HG03565 (cell line): ENCODE measurements at regions not wholly inside any gene's neighbourhood (a gene's known extent, or its start where the extent isn't known, plus 50 kb on each side); places are given as distances from the start of the nearest gene placed in this dataset.
A peak's percentile ranks its signal among the peaks of the same experiment; 100 is the strongest.
"Not testable (repeated sequence)": the region's sequence is repeated elsewhere in the genome, so short reads cannot be mapped to it uniquely, and the experiment has no call there.

Source experiments
- ATAC-seq: cut with Tn5 transposase; IDR thresholded peaks from one replicate; pipeline ENCODE4 v1.9.1; 2021; ENCODE audit warnings: mild to moderate bottlenecking, moderate library complexity; ENCODE audit not compliant: unreplicated experiment

- no peak for ATAC-seq
These were observed 101.7 kb downstream of the NAA11 start for GRCh38 chr4:79223993-79224776.

GRCh38 chr4:79217025-79217424, 108.8 kb downstream of the NAA11 start:
- no peak for ATAC-seq

GRCh38 chr4:79213702-79214101, 112.2 kb downstream of the NAA11 start:
- ATAC-seq = no peak

GRCh38 chr4:79213010-79213409, 112.9 kb downstream of the NAA11 start:
- no peak for ATAC-seq

- no peak for ATAC-seq
These were observed 113.5 kb downstream of the NAA11 start for GRCh38 chr4:79212311-79212710.

- ATAC-seq = no peak
These were observed 114.4 kb downstream of the NAA11 start for GRCh38 chr4:79211490-79211889.

- ATAC-seq = no peak
These were observed 115.2 kb downstream of the NAA11 start for GRCh38 chr4:79210636-79211049.

- no peak for ATAC-seq
These were observed 115.8 kb downstream of the NAA11 start for GRCh38 chr4:79209822-79210635.

GRCh38 chr4:79209081-79209480, 116.8 kb downstream of the NAA11 start:
- ATAC-seq = no peak

GRCh38 chr4:79207281-79207680, 118.6 kb downstream of the NAA11 start:
- ATAC-seq = no peak

GRCh38 chr4:79206660-79207059, 119.2 kb downstream of the NAA11 start:
- ATAC-seq = no peak

GRCh38 chr4:79205121-79205520, 120.7 kb downstream of the NAA11 start:
- no peak for ATAC-seq

- no peak for ATAC-seq
These were observed 123.9 kb downstream of the NAA11 start for GRCh38 chr4:79201971-79202370.

- ATAC-seq = no peak
These were observed 126.1 kb downstream of the NAA11 start for GRCh38 chr4:79199743-79200142.

GRCh38 chr4:79198951-79199587, 126.8 kb downstream of the NAA11 start:
- no peak for ATAC-seq

- ATAC-seq = no peak
These were observed 128.4 kb downstream of the NAA11 start for GRCh38 chr4:79197275-79198009.

- not testable (repeated sequence) for ATAC-seq
These were observed 134.6 kb downstream of the NAA11 start for GRCh38 chr4:79191292-79191691.

- no peak for ATAC-seq
These were observed 140.3 kb downstream of the NAA11 start for GRCh38 chr4:79185526-79186045.

- ATAC-seq = no peak
These were observed 141.4 kb downstream of the NAA11 start for GRCh38 chr4:79184476-79184875.

- ATAC-seq = peak; percentile 36
These were observed 143.7 kb downstream of the NAA11 start for GRCh38 chr4:79182209-79182608.

GRCh38 chr4:79181190-79181589, 144.7 kb downstream of the NAA11 start:
- ATAC-seq = no peak
